Uterus (tissue), 2 donors: ENCODE measurements at regions not wholly inside any gene's neighbourhood (a gene's known extent, or its start where the extent isn't known, plus 50 kb on each side); places are given as distances from the start of the nearest gene placed in this dataset.

ENCODE experiments used
- CTCF ChIP-seq, 4 experiments: fragments of 200-600 bp in 2 of 4; fragments of 450-650 bp in 2 of 4; sonication (generic) in 2 of 4; IDR thresholded peaks; one replicate each; pipeline ENCODE4 v1.5.1; 2016 to 2019; ENCODE audit warnings: antibody characterized with exemption in 4 of 4, mild to moderate bottlenecking in 2 of 4, moderate library complexity in 1 of 4
- POLR2A ChIP-seq, 2 donors: fragments of 450-650 bp; IDR thresholded peaks; one replicate each; pipeline ENCODE4 v1.6.1; 2016; ENCODE audit warnings: antibody characterized with exemption in 2 of 2, mild to moderate bottlenecking in 1 of 2, moderate library complexity in 1 of 2

- TF ChIP-seq CTCF (IDR thresholded peaks at IDR 0.05) = no peak
- TF ChIP-seq POLR2A (IDR thresholded peaks at IDR 0.05) = no peak
Observed at GRCh38 chr4:58301376-58301999, 1191.3 kb upstream of the IGFBP7 start.
